ENCODE measurements at regions not wholly inside any gene's neighbourhood (a gene's known extent, or its start where the extent isn't known, plus 50 kb on each side); places are given as distances from the start of the nearest gene placed in this dataset.

GRCh38 chr20:21569586-21569985 lies 55.7 kb upstream of the NKX2-2 start:
- Histone ChIP-seq H3K4me3 (ENCODE audit: low read length in 2 of 2) (no peak overlapping the region), H3K27me3 (ENCODE audit: control insufficient read depth in 3 of 3, insufficient read depth in 3 of 3, low read depth in 1 of 3, low read length in 3 of 3) (peaks cover 0 to 7% (median 0%) of the 10 kb centered on the region in 3 experiments)
- DNase-seq (ENCODE audit: low spot score) = no peak

GRCh38 chr20:21564127-21564773 lies 50.4 kb upstream of the NKX2-2 start:
- Histone ChIP-seq H2BK120ac (ENCODE audit: low read depth, low read length) (no peak overlapping the region), H3K36me3 (replicated peaks in 1 of 2; ENCODE audit: control insufficient read depth in 2 of 2, insufficient read depth in 2 of 2, low read length in 2 of 2) (no peaks in the 10 kb centered on the region), H3K4me3 (ENCODE audit: low read length in 2 of 2) (no peak overlapping the region), H3K23ac (ENCODE audit: low read depth, low read length, poor library complexity) (no peak overlapping the region), H3K9me3 (replicated peaks in 1 of 2; ENCODE audit: control insufficient read depth in 2 of 2, insufficient read depth in 1 of 2, low read depth in 1 of 2, low read length in 2 of 2) (no peaks in the 10 kb centered on the region), H2BK5ac (ENCODE audit: low read length) (no peak overlapping the region), H4K91ac (ENCODE audit: low read depth, low read length, poor library complexity) (no peak overlapping the region), H3K4ac (ENCODE audit: low read length) (no peak overlapping the region), H2AFZ (ENCODE audit: low read length) (no peak overlapping the region), H3K9ac (ENCODE audit: low read depth, low read length, poor library complexity) (no peak overlapping the region), H2BK12ac (ENCODE audit: low read length) (no peak overlapping the region), H4K8ac (ENCODE audit: low read depth, low read length) (no peak overlapping the region), H3K79me1 (ENCODE audit: low read depth, low read length) (no peaks in the 10 kb centered on the region), H3K18ac (ENCODE audit: low read length) (no peak overlapping the region), H3K27ac (replicated peaks; ENCODE audit: low read length) (no peak overlapping the region), H2AK5ac (ENCODE audit: low read depth, low read length) (no peak overlapping the region), H3K27me3 (ENCODE audit: control insufficient read depth in 3 of 3, insufficient read depth in 3 of 3, low read depth in 1 of 3, low read length in 3 of 3) (peaks cover 0 to 4% (median 0%) of the 10 kb centered on the region in 3 experiments), H3K14ac (ENCODE audit: low read length) (no peak overlapping the region), H3K4me2 (ENCODE audit: insufficient read depth, low read length, poor library complexity, severe bottlenecking) (no peak overlapping the region), H3K4me1 (ENCODE audit: control insufficient read depth in 2 of 2, insufficient read depth in 1 of 2, low read depth in 1 of 2, low read length in 2 of 2) (no peaks in the 10 kb centered on the region), H2BK15ac (ENCODE audit: low read length) (no peak overlapping the region)
- DNase-seq (ENCODE audit: low spot score) = no peak
- WGBS, 2 donors (ENCODE audit: extremely low coverage in 2 of 2, insufficient read length in 2 of 2, insufficient replicate concordance in 1 of 2) = no CpG with 5 or more reads among the region's 15 CpGs

More at GRCh38 chr20:21569586-21569985, 55.7 kb upstream of the NKX2-2 start:
- no peak overlapping the region for H4K8ac ChIP-seq (ENCODE audit: low read depth, low read length)
- no peak overlapping the region for H3K4ac ChIP-seq (ENCODE audit: low read length)
- H2AK5ac ChIP-seq (ENCODE audit: low read depth, low read length) = no peak overlapping the region
- no peak overlapping the region for H3K14ac ChIP-seq (ENCODE audit: low read length)
- no peak overlapping the region for H3K9ac ChIP-seq (ENCODE audit: low read depth, low read length, poor library complexity)
- H2BK12ac ChIP-seq (ENCODE audit: low read length) = no peak overlapping the region
- no CpG with 5 or more reads among the region's 3 CpGs for WGBS, 2 donors (ENCODE audit: extremely low coverage in 2 of 2, insufficient read length in 2 of 2, insufficient replicate concordance in 1 of 2)
- H3K18ac ChIP-seq (ENCODE audit: low read length) = no peak overlapping the region
- H2BK15ac ChIP-seq (ENCODE audit: low read length) = no peak overlapping the region
- no peak overlapping the region for H3K27ac ChIP-seq (replicated peaks; ENCODE audit: low read length)
- H3K23ac ChIP-seq (ENCODE audit: low read depth, low read length, poor library complexity) = no peak overlapping the region
- no peak overlapping the region for H2BK120ac ChIP-seq (ENCODE audit: low read depth, low read length)
- H2AFZ ChIP-seq (ENCODE audit: low read length) = no peak overlapping the region
- H3K4me1 ChIP-seq (ENCODE audit: control insufficient read depth in 2 of 2, insufficient read depth in 1 of 2, low read depth in 1 of 2, low read length in 2 of 2) = peaks cover 0 to 3% of the 10 kb centered on the region in 2 donors
- no peaks in the 10 kb centered on the region for H3K36me3 ChIP-seq (replicated peaks in 1 of 2; ENCODE audit: control insufficient read depth in 2 of 2, insufficient read depth in 2 of 2, low read length in 2 of 2)
- H3K4me2 ChIP-seq (ENCODE audit: insufficient read depth, low read length, poor library complexity, severe bottlenecking) = no peak overlapping the region
- no peak overlapping the region for H2BK5ac ChIP-seq (ENCODE audit: low read length)
- H4K91ac ChIP-seq (ENCODE audit: low read depth, low read length, poor library complexity) = no peak overlapping the region
- H3K79me1 ChIP-seq (ENCODE audit: low read depth, low read length) = no peaks in the 10 kb centered on the region
- no peaks in the 10 kb centered on the region for H3K9me3 ChIP-seq (replicated peaks in 1 of 2; ENCODE audit: control insufficient read depth in 2 of 2, insufficient read depth in 1 of 2, low read depth in 1 of 2, low read length in 2 of 2)
